ENCODE measurements at regions not wholly inside any gene's neighbourhood (a gene's known extent, or its start where the extent isn't known, plus 50 kb on each side); places are given as distances from the start of the nearest gene placed in this dataset.
"Not testable (repeated sequence)": the region's sequence is repeated elsewhere in the genome, so short reads cannot be mapped to it uniquely, and the experiment has no call there.

GRCh38 chrX:138791551-138791950 lies 80.0 kb upstream of the FGF13 start:
- no peak overlapping the region for H3K4me3 ChIP-seq
- ATAC-seq (replicated peaks in 6 of 8) = peak in 1 of 8 experiments; percentile 14
- WGBS, 10 experiments = 0 to 67% (median 29%) methylated on average over 1 of the region's 1 CpG; no CpG with 5 or more reads in 4 of the 10 experiments
- H3K4me1 ChIP-seq (replicated peaks in 1 of 2) = no peaks in the 10 kb centered on the region
- no peak overlapping the region for H3K27ac ChIP-seq
- in situ Hi-C loops (cut with MboI; ENCODE audit: low pct_unique_long_range_greater_than_20kb in 2 of 9, low sequenced_read_pairs in 9 of 9, unreplicated experiment in 9 of 9) = no loop called here

DNA sequence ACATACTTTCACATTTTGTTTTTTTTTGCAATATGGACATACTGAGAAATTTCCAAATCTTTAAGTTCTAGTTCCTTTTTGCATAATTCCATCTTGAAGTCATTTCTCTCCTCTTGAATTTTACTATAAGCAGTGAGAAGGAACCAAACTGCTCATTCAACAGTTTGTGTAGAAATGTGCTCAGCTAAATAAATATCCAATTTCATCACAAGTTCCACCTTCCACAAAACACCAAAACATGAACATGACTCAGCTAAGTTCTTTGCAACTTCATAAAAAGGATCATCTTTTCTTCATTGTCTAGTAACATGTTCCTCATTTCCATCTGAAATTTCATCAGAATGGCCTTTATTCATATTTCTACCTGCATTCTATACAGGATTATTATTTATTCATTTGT lies 77.3 kb upstream of the FGF13 start:
- Histone ChIP-seq H3K4me3 (no peak overlapping the region), H3K27ac (no peak overlapping the region), H3K4me1 (replicated peaks in 1 of 2) (no peaks in the 10 kb centered on the region)
- no peak for ATAC-seq (replicated peaks in 6 of 8)
- in situ Hi-C loops (cut with MboI; ENCODE audit: low pct_unique_long_range_greater_than_20kb in 2 of 9, low sequenced_read_pairs in 9 of 9, unreplicated experiment in 9 of 9) = no loop called here

GRCh38 chrX:138778576-138778909 lies 67.0 kb upstream of the FGF13 start:
- in situ Hi-C loops (cut with MboI; ENCODE audit: low pct_unique_long_range_greater_than_20kb in 2 of 9, low sequenced_read_pairs in 9 of 9, unreplicated experiment in 9 of 9); H3K27ac ChIP-seq; H3K4me3 ChIP-seq; ATAC-seq (replicated peaks in 6 of 8); H3K4me1 ChIP-seq (replicated peaks in 1 of 2): not testable (repeated sequence)
- 24 to 47% methylated on average over 3 to 6 of the region's 14 CpGs; no CpG with 5 or more reads in 8 of the 10 experiments for WGBS, 10 experiments

DNA sequence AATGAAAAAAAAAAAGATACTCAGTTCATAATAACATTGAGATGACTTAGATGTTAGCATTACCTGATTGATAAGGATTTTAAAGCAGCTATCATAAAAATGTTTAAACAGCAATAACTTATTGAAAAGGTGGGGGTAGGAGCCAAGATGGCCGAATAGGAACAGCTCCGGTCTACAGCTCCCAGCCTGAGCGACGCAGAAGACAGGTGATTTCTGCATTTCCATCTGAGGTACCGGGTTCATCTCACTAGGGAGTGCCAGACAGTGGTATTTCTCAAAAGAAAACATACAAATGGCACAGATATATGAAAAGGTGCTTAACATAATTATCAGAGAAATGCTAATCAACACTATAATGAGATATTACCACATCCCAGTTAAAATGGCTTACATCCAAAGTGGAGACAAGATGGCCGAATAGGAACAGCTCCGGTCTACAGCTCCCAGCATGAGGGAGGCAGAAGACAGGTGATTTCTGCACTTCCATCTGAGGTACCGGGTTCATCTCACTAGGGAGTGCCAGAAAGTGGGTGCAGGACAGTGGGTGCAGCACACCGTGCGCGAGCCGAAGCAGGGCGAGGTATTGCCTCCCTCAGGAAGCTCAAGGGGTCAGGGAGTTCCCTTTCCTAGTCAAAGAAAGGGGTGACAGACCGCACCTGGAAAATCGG lies 66.5 kb upstream of the FGF13 start:
- H3K4me1 ChIP-seq (replicated peaks in 1 of 2); H3K4me3 ChIP-seq; H3K27ac ChIP-seq; ATAC-seq (replicated peaks in 6 of 8); in situ Hi-C loops (cut with MboI; ENCODE audit: low pct_unique_long_range_greater_than_20kb in 2 of 9, low sequenced_read_pairs in 9 of 9, unreplicated experiment in 9 of 9): not testable (repeated sequence)
- whole genome bisulfite sequencing, 10 experiments = 33 to 100% (median 83%) methylated on average over 1 to 2 of the region's 15 CpGs; no CpG with 5 or more reads in 6 of the 10 experiments

GRCh38 chrX:138777230-138777629 lies 65.7 kb upstream of the FGF13 start:
- H3K4me1 ChIP-seq (replicated peaks in 1 of 2) = peaks cover 2% of the 10 kb centered on the region in 2 donors
- no peak for ATAC-seq (replicated peaks in 6 of 8)
- 56% methylated on average over 2 of the region's 3 CpGs; no CpG with 5 or more reads in 9 of the 10 experiments for WGBS, 10 experiments
- no peak overlapping the region for H3K4me3 ChIP-seq
- H3K27ac ChIP-seq = no peak overlapping the region
- in situ Hi-C loops (cut with MboI; ENCODE audit: low pct_unique_long_range_greater_than_20kb in 2 of 9, low sequenced_read_pairs in 9 of 9, unreplicated experiment in 9 of 9) = no loop called here

GRCh38 chrX:138775517-138775916 lies 64.0 kb upstream of the FGF13 start:
- in situ Hi-C loops (cut with MboI; ENCODE audit: low pct_unique_long_range_greater_than_20kb in 2 of 9, low sequenced_read_pairs in 9 of 9, unreplicated experiment in 9 of 9) = no loop called here
- H3K4me1 ChIP-seq (replicated peaks in 1 of 2) = peaks cover 2% of the 10 kb centered on the region in 2 donors
- no peak overlapping the region for H3K4me3 ChIP-seq
- 0 to 50% (median 4%) methylated on average over 1 to 4 of the region's 5 CpGs; no CpG with 5 or more reads in 3 of the 10 experiments for WGBS, 10 experiments
- H3K27ac ChIP-seq = no peak overlapping the region
- ATAC-seq (replicated peaks in 6 of 8) = peak; percentile 29 to 91 (median 48)

DNA sequence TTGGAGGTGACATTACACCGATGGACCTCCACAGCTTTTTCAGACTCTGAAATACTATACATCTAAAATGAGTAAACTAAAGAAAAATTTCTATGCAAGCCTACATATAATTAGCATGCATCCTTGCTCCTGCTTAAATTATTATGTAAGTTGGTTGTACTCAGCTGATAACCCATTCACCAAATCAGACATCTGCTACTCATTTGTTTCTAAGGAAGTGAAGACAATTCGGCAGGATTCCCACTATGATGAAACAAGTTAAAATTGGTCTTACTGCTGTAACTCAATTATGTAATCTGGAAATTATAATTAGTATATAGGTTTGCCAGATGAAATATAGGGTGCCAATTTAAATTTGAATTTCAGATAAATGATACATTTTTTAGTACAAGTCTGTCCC lies 59.5 kb upstream of the FGF13 start:
- no peak overlapping the region for H3K4me3 ChIP-seq
- ATAC-seq (replicated peaks in 6 of 8) = peak in 1 of 8 experiments; percentile 28
- in situ Hi-C loops (cut with MboI; ENCODE audit: low pct_unique_long_range_greater_than_20kb in 2 of 9, low sequenced_read_pairs in 9 of 9, unreplicated experiment in 9 of 9) = loop anchor here in 4 of 9 experiments (25.0 kb wide), 1 partner anchor 791 kb away; no protein-coding TSS in a partner anchor
- WGBS, 10 experiments = 0 to 100% (median 50%) methylated on average over 1 to 2 of the region's 2 CpGs; no CpG with 5 or more reads in 5 of the 10 experiments
- H3K4me1 ChIP-seq (replicated peaks in 1 of 2) = peaks cover 0 to 2% of the 10 kb centered on the region in 2 donors
- no peak overlapping the region for H3K27ac ChIP-seq

DNA sequence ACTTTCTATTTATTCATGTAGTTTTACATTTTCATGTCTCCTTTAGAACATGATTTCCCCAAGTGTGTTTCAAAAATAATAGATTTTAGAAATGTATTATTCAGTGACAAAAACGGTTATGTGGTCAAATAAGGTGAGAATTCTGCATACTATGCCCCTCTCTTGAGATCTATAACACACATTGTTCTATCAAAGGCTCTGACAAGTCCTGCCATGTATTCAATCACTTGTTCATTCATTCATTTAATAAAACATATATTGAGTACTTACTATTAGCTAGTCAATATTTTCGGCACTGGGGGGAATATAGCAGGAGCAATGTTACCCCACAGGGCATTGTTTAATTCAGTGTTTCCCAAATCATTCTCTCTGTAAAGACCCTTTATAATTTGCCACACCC lies 58.4 kb upstream of the FGF13 start:
- no peak for ATAC-seq (replicated peaks in 6 of 8)
- Histone ChIP-seq H3K27ac (no peak overlapping the region), H3K4me3 (no peak overlapping the region), H3K4me1 (replicated peaks in 1 of 2) (no peaks in the 10 kb centered on the region)
- in situ Hi-C loops (cut with MboI; ENCODE audit: low pct_unique_long_range_greater_than_20kb in 2 of 9, low sequenced_read_pairs in 9 of 9, unreplicated experiment in 9 of 9) = loop anchor here in 4 of 9 experiments (25.0 kb wide), 1 partner anchor 792 kb away; no protein-coding TSS in a partner anchor
- WGBS, 10 experiments = 51 to 80% (median 54%) methylated on average over 1 to 2 of the region's 2 CpGs; no CpG with 5 or more reads in 7 of the 10 experiments

GRCh38 chrX:138765051-138765450 lies 53.5 kb upstream of the FGF13 start:
- Histone ChIP-seq H3K27ac (no peak overlapping the region), H3K4me1 (replicated peaks in 1 of 2) (no peaks in the 10 kb centered on the region), H3K4me3 (no peak overlapping the region)
- in situ Hi-C loops (cut with MboI; ENCODE audit: low pct_unique_long_range_greater_than_20kb in 2 of 9, low sequenced_read_pairs in 9 of 9, unreplicated experiment in 9 of 9) = loop anchor here in 4 of 9 experiments (25.0 kb wide), 1 partner anchor 797 kb away; no protein-coding TSS in a partner anchor
- peak in 5 of 8 experiments; percentile 19 to 85 (median 47) for ATAC-seq (replicated peaks in 6 of 8)
- WGBS, 10 experiments = 0 to 17% methylated on average over 1 of the region's 1 CpG; no CpG with 5 or more reads in 8 of the 10 experiments

- peaks cover 0 to 6% of the 10 kb centered on the region in 2 donors for H3K4me1 ChIP-seq (replicated peaks in 1 of 2)
- in situ Hi-C loops (cut with MboI; ENCODE audit: low pct_unique_long_range_greater_than_20kb in 2 of 9, low sequenced_read_pairs in 9 of 9, unreplicated experiment in 9 of 9) = loop anchor here in 4 of 9 experiments (25.0 kb wide), 1 partner anchor 799 kb away; no protein-coding TSS in a partner anchor
- WGBS, 10 experiments = 14 to 58% (median 57%) methylated on average over 1 to 3 of the region's 3 CpGs; no CpG with 5 or more reads in 7 of the 10 experiments
These were observed 52.2 kb upstream of the FGF13 start for GRCh38 chrX:138763761-138764160.

GRCh38 chrX:138761380-138761779 lies 49.9 kb upstream of the FGF13 start:
- 40 to 100% (median 63%) methylated on average over 1 to 2 of the region's 3 CpGs; no CpG with 5 or more reads in 6 of the 10 experiments for WGBS, 10 experiments

More at GRCh38 chrX:138763761-138764160, 52.2 kb upstream of the FGF13 start:
- H3K4me3 ChIP-seq = no peak overlapping the region
- no peak overlapping the region for H3K27ac ChIP-seq
- no peak for ATAC-seq (replicated peaks in 6 of 8)

More at GRCh38 chrX:138761380-138761779, 49.9 kb upstream of the FGF13 start:
- in situ Hi-C loops (cut with MboI; ENCODE audit: low pct_unique_long_range_greater_than_20kb in 2 of 9, low sequenced_read_pairs in 9 of 9, unreplicated experiment in 9 of 9) = loop anchor here in 4 of 9 experiments (25.0 kb wide), 1 partner anchor 801 kb away; no protein-coding TSS in a partner anchor
- Histone ChIP-seq H3K27ac (no peak overlapping the region), H3K4me1 (replicated peaks in 1 of 2) (peaks cover 3 to 9% of the 10 kb centered on the region in 2 donors), H3K4me3 (no peak overlapping the region)
- no peak for ATAC-seq (replicated peaks in 6 of 8)

Measured in motor neuron (in vitro differentiated cells).